ENCODE measurements at regions not wholly inside any gene's neighbourhood (a gene's known extent, or its start where the extent isn't known, plus 50 kb on each side); places are given as distances from the start of the nearest gene placed in this dataset.

DNA sequence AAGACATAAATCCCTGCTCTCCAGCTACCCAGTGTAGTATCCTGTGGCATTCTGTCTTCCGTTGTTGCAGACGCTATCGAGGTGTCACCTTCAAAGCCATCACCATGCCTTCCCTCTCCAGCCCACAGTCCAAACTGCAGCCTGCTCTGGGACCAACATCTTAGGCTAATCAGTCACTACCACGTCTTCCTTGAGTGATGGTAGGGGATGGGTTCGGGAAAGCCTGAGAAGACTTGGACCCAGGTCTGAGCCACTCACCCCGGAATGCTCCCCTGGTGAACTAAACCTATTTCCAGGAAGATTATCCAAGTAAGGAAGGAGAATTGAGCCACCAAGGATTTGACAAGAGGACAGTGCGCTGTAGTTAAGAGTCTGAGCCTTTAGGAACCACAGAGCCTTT is 52.9 kb upstream of the IRX1 start:
- DNase-seq, result no peak
- Histone ChIP-seq H3K4me2 (replicated peaks; ENCODE audit: extremely low read depth, low read length, poor library complexity, severe bottlenecking) (no peak overlapping the region), H4K20me1 (ENCODE audit: insufficient read depth, low read length) (no peaks in the 10 kb centered on the region), H3K4me1 (ENCODE audit: control insufficient read depth in 1 of 2, insufficient read depth in 2 of 2, low read length in 2 of 2) (no peaks in the 10 kb centered on the region), H3K36me3 (replicated peaks in 1 of 2; ENCODE audit: control insufficient read depth in 1 of 2, insufficient read depth in 2 of 2, low read length in 2 of 2) (no peaks in the 10 kb centered on the region), H3K27ac (ENCODE audit: low read depth in 1 of 2, low read length in 2 of 2) (no peak overlapping the region), H3K27me3 (ENCODE audit: control insufficient read depth in 2 of 2, insufficient read depth in 2 of 2, low read length in 2 of 2) (no peaks in the 10 kb centered on the region), H2AFZ (ENCODE audit: insufficient read depth, low read depth, low read length, poor library complexity, severe bottlenecking) (no peak overlapping the region), H3K9me3 (replicated peaks in 1 of 2; ENCODE audit: control insufficient read depth in 1 of 2, insufficient read depth in 1 of 2, low read length in 2 of 2) (peaks cover 0 to 10% of the 10 kb centered on the region in 2 donors), H3K79me2 (ENCODE audit: insufficient read depth, low read length) (no peaks in the 10 kb centered on the region), H3K9ac (ENCODE audit: insufficient read depth, low read length, poor library complexity, severe bottlenecking) (no peak overlapping the region), H3K4me3 (replicated peaks in 1 of 3; ENCODE audit: low read depth in 2 of 3, low read length in 3 of 3) (no peak overlapping the region)
- Mint-ChIP-seq H3K27me3 (ENCODE audit: low read depth in 3 of 3) (no peaks in the 10 kb centered on the region), H3K9me3 (peaks cover 0 to 12% (median 3%) of the 10 kb centered on the region in 7 donors), H3K4me1 (no peaks in the 10 kb centered on the region), H3K27ac (no peak overlapping the region), H3K36me3 (no peaks in the 10 kb centered on the region), H3K4me3 (no peak overlapping the region)
- TF ChIP-seq, protein P1, sequence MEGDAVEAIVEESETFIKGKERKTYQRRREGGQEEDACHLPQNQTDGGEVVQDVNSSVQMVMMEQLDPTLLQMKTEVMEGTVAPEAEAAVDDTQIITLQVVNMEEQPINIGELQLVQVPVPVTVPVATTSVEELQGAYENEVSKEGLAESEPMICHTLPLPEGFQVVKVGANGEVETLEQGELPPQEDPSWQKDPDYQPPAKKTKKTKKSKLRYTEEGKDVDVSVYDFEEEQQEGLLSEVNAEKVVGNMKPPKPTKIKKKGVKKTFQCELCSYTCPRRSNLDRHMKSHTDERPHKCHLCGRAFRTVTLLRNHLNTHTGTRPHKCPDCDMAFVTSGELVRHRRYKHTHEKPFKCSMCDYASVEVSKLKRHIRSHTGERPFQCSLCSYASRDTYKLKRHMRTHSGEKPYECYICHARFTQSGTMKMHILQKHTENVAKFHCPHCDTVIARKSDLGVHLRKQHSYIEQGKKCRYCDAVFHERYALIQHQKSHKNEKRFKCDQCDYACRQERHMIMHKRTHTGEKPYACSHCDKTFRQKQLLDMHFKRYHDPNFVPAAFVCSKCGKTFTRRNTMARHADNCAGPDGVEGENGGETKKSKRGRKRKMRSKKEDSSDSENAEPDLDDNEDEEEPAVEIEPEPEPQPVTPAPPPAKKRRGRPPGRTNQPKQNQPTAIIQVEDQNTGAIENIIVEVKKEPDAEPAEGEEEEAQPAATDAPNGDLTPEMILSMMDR (IDR thresholded peaks at IDR 0.05), result no peak
- intact Hi-C loops (cut with micrococcal nuclease), result no loop called here
- WGBS (ENCODE audit: insufficient coverage), result 100% methylated on average over 2 of the region's 7 CpGs

DNA sequence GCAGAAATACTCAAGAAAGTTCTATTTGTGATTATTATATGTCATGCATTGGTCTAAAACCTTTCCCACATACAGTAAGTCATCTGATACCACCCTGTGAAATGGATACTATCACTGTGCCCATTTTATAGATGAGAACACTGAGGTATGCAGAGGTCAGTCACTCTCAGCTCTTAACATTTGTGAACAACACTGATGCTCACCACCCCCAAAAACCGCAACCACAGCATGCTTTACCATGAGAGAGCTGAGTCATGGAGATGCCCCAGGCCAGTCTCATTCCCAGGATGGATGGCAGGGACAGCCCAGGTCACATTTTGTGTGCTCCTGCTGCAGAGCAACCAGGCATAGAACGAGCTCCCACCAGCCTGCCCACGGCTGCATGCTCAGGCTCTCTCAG is 53.5 kb upstream of the IRX1 start:
- Histone ChIP-seq H3K4me1 (ENCODE audit: control insufficient read depth in 1 of 2, insufficient read depth in 2 of 2, low read length in 2 of 2) (no peaks in the 10 kb centered on the region), H3K4me3 (replicated peaks in 1 of 3; ENCODE audit: low read depth in 2 of 3, low read length in 3 of 3) (no peak overlapping the region), H2AFZ (ENCODE audit: insufficient read depth, low read depth, low read length, poor library complexity, severe bottlenecking) (no peak overlapping the region), H4K20me1 (ENCODE audit: insufficient read depth, low read length) (no peaks in the 10 kb centered on the region), H3K36me3 (replicated peaks in 1 of 2; ENCODE audit: control insufficient read depth in 1 of 2, insufficient read depth in 2 of 2, low read length in 2 of 2) (no peaks in the 10 kb centered on the region), H3K9me3 (replicated peaks in 1 of 2; ENCODE audit: control insufficient read depth in 1 of 2, insufficient read depth in 1 of 2, low read length in 2 of 2) (peaks cover 0 to 15% of the 10 kb centered on the region in 2 donors), H3K79me2 (ENCODE audit: insufficient read depth, low read length) (no peaks in the 10 kb centered on the region), H3K27me3 (ENCODE audit: control insufficient read depth in 2 of 2, insufficient read depth in 2 of 2, low read length in 2 of 2) (no peaks in the 10 kb centered on the region), H3K27ac (ENCODE audit: low read depth in 1 of 2, low read length in 2 of 2) (no peak overlapping the region), H3K9ac (ENCODE audit: insufficient read depth, low read length, poor library complexity, severe bottlenecking) (no peak overlapping the region), H3K4me2 (replicated peaks; ENCODE audit: extremely low read depth, low read length, poor library complexity, severe bottlenecking) (no peak overlapping the region)
- no peak overlapping the region for H3K4me3 Mint-ChIP-seq
- H3K4me1 Mint-ChIP-seq, result no peaks in the 10 kb centered on the region
- H3K27ac Mint-ChIP-seq, result no peak overlapping the region
- no peak for DNase-seq
- TF ChIP-seq, protein P1 (IDR thresholded peaks at IDR 0.05), result no peak
- 75% methylated on average over 1 of the region's 3 CpGs for WGBS (ENCODE audit: insufficient coverage)
- peaks cover 0 to 12% (median 3%) of the 10 kb centered on the region in 7 donors for H3K9me3 Mint-ChIP-seq
- H3K27me3 Mint-ChIP-seq (ENCODE audit: low read depth in 3 of 3), result peaks cover 0 to 2% (median 0%) of the 10 kb centered on the region in 3 donors
- H3K36me3 Mint-ChIP-seq, result no peaks in the 10 kb centered on the region
- intact Hi-C loops (cut with micrococcal nuclease), result no loop called here
